ENCODE measurements at regions not wholly inside any gene's neighbourhood (a gene's known extent, or its start where the extent isn't known, plus 50 kb on each side); places are given as distances from the start of the nearest gene placed in this dataset.

GRCh38 chr5:93048858-93049257 lies 532.2 kb downstream of the NR2F1-AS1 start:
- DNase-seq (ENCODE audit: low read depth), result no peak
- no peak for TF ChIP-seq CTCF (IDR thresholded peaks at IDR 0.05; ENCODE audit: insufficient read depth, low read depth, low read length)
- H3K4me3 ChIP-seq (ENCODE audit: low read depth, low read length), result no peak overlapping the region

DNA sequence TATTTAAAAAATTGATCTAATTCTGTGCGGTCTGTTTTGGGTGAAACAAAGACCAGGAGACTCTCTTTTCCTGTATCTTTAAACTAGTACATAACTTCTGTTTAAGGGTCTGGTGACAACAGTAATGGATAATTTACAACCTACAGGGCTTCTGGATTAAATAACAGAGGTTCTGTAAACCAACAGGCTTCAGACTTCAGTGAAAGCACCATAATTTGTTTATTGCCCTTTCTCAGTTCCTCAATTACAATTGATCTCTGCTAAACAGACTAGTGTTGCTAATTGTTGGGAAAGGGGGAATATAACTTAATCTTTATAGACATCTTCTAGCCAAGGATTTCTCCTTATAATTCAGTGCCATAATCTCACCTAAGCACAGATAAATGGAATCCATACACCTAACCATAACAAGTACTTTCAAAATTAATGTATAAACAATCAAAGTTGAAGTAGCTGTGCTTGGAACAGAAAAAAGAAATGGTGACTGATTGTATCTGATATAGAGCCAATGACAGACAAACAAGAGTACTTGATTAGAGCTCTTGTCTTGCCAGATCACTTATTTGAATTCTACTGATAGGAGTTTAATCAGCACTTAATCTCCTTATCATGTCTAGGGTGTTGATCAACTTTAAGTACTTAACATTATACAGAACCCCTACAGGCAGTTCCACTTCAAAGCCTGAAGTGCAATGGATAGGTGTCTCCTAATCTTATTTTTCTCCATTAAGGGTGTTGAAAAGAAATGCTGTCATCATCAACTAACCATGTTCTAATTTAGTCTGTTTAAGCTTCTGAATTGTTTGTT lies 536.0 kb downstream of the NR2F1-AS1 start:
- no peak for TF ChIP-seq CTCF (IDR thresholded peaks at IDR 0.05; ENCODE audit: insufficient read depth, low read depth, low read length)
- DNase-seq (ENCODE audit: low read depth), result peak; percentile 56
- no peak overlapping the region for H3K4me3 ChIP-seq (ENCODE audit: low read depth, low read length)

GRCh38 chr5:93039888-93040287 lies 541.1 kb downstream of the NR2F1-AS1 start:
- no peak overlapping the region for H3K4me3 ChIP-seq (ENCODE audit: low read depth, low read length)
- DNase-seq (ENCODE audit: low read depth), result no peak
- no peak for TF ChIP-seq CTCF (IDR thresholded peaks at IDR 0.05; ENCODE audit: insufficient read depth, low read depth, low read length)

DNA sequence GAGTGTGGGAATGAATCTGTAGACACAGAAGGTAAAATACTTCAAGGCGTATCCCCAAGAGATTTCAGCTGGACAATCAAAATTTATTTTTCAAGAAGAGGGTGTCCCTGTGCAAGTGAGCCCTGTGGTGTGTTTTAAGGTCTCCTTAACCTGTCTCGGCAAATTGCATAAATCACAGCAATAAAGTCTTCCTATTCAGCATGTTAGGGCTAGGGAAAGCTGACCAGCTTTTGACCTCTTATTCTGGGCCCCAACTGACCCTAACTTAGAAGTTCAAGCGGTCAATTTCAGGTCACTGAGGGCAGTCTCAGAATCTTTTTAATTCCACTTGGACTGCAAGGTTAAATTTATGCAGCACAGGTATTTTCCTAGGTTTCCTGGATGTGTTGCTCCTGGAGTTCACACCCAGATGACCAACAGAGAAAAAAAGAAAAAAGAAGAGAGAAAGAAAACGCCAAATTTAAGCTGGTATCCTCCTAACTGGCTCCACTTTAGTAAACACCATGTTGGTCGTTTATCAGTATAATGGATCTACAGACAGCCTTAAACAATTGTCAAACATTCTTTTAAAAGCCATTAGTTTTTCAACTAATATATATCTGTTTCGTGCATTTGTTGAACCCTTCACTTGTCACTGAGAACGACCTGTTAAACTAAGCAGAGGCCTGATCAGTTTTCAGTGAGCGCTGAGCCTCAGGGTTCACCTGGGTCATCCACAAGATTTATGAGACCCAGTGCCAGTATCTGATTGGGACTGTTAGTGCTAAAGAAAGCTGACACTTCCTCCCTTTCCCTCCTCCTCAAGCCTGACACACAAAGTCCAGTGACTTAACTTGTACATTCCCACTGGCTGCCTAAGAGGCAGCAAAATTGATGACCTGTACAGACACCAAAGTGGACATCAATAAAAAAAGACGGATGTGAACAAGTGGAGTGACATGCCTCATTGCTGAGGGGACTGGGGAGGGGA lies 546.1 kb downstream of the NR2F1-AS1 start:
- no peak for TF ChIP-seq CTCF (IDR thresholded peaks at IDR 0.05; ENCODE audit: insufficient read depth, low read depth, low read length)
- peak; percentile 44 for DNase-seq (ENCODE audit: low read depth)
- H3K4me3 ChIP-seq (ENCODE audit: low read depth, low read length), result no peak overlapping the region

DNA sequence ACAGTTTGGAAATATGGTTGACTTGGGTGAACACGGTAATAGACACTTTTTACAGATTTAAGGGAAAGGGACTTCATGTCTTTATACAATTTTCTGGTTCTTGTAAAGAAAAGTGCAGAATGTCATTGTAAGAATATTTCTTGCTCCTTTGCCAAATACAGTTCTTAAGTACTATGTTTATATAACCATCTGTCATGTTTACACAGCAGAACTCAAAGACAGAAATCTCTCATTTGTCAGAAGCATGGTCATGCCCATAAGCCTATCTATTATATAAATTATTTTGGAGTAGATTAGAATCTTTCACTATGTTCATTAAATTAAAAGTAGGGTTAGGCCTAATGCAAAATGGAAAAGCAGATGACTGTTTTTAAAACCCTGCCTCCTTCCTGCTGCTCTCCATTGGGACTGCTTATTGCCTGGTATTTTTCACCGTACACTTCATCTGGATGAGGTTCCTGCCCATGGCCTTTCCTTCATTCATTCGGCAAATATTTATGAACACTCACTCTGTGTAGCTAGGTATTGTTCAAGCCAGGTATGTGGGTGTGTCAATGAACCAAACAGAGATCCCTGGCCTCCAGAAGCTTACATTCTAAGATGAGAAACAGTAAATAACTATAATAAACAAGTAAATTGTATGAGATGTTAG lies 558.1 kb downstream of the NR2F1-AS1 start:
- peak; percentile 38 for DNase-seq (ENCODE audit: low read depth)
- H3K4me3 ChIP-seq (ENCODE audit: low read depth, low read length), result no peak overlapping the region
- no peak for TF ChIP-seq CTCF (IDR thresholded peaks at IDR 0.05; ENCODE audit: insufficient read depth, low read depth, low read length)

DNA sequence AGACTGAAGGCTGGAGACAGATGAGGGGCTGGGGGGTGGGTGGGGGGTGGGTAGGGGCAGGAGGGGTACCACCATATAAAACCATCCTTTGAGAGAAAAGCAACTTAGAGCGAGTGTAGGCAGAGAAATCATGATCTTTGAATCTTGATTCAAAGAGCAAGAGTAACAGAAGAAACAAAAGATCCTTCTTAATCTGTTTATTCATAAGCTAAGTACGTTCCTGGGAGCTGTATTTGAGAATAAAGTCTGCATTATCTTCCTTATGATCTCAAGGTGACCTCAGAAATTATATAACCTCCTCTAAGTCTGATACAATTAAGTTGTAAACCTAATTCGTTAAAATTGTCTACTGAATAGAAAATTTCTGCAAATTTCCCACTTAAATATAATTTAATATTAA lies 558.8 kb downstream of the NR2F1-AS1 start:
- H3K4me3 ChIP-seq (ENCODE audit: low read depth, low read length), result no peak overlapping the region

More for the DNA sequence above, 558.8 kb downstream of the NR2F1-AS1 start:
- no peak for TF ChIP-seq CTCF (IDR thresholded peaks at IDR 0.05; ENCODE audit: insufficient read depth, low read depth, low read length)
- DNase-seq (ENCODE audit: low read depth), result no peak
